GM21360 (cell line): ENCODE measurements at regions not wholly inside any gene's neighbourhood (a gene's known extent, or its start where the extent isn't known, plus 50 kb on each side); places are given as distances from the start of the nearest gene placed in this dataset.
"Not testable (repeated sequence)": the region's sequence is repeated elsewhere in the genome, so short reads cannot be mapped to it uniquely, and the experiment has no call there.

Experiments
- ATAC-seq: cut with Tn5 transposase; IDR thresholded peaks from one replicate; pipeline ENCODE4 v1.9.1; 2021; ENCODE audit warnings: mild to moderate bottlenecking, moderate library complexity; ENCODE audit not compliant: unreplicated experiment

DNA sequence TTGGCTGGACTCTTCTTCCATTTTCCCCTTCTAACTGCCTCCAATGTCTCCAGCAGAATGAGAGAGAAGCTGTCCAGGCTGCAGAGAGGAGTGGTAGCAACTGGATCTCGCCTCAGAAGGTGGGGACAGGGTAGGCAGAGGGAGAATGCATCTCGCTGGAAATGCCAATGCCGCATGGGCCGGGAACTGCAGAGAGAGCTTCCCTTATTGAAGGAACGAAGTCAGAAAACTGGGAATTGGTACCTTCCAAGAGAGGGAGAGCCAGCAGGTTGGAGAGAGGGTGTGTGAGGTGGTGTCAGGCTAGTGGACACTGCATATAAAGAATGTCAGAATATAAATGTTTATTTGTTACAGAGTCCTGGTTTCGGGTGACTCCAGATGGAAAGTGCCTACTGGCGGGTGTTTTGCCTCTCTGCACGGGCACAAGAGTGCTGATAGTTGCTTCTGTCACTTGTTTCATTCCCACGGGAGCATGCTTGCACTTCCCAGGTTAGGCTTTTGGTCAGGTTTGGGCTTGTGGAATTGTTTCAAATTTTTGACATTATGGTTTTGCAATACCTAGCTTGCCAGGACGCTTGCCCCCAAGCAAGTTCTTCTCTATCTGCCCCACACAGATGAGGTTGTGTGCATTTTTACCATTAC is 156.8 kb upstream of the STS start:
- no peak for ATAC-seq

DNA sequence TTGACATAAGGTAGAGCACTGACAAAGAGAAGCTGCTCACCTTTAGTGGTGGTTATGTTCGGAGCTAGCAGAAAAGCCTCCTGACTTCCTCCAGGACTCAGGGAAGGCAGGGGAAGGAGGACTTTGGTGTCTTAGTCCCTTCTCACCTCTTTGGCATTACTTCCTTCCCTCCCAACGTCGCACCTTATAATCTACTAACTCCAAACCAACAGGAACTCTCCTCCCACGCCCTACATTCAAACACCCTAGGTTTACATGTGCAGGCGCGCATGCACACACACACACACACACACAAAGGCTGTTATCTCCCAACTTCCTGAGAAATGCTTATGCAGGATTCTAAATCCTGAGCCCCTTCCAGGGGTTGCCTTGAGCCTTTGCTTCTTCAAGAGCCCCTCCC is 157.7 kb upstream of the STS start:
- no peak for ATAC-seq

DNA sequence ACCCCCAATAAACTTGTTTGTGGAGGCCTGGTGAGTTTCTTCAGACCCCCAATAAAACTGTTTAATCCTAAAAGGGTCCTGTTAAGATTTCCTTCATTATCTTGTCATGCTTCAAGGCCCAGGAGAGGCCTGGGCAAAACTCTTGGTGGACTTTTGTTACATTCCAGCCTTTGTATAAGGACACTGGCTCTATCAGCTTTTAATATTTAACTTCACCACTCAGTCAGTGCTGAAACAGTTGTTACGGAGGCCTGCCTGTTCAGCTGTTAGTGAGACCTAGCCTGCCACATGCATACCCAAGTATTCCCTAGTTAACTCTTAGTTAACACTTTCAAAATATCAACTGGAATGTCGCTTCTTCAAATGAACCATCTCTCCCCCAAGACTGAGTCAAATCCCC is 158.8 kb upstream of the STS start:
- ATAC-seq, result not testable (repeated sequence)

DNA sequence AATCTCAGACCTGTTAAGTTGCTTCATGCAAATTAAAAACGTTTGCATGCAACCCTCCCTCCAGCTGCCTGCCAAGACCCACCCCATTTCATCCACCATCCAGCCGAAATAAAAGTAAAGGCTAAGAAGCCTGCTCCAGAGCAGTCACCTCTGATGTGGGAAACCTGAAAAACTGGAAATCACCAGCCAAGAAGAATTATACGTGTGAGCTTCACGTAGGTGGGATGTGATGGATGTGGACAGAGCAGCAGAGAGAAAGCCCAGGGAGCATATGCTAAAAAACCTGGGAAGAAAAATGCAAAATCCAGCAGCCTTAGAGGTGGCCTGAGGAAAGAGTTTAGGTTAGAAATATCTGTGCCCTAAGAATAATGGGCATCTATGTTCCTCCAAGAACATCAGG is 160.6 kb upstream of the STS start:
- ATAC-seq, result no peak

DNA sequence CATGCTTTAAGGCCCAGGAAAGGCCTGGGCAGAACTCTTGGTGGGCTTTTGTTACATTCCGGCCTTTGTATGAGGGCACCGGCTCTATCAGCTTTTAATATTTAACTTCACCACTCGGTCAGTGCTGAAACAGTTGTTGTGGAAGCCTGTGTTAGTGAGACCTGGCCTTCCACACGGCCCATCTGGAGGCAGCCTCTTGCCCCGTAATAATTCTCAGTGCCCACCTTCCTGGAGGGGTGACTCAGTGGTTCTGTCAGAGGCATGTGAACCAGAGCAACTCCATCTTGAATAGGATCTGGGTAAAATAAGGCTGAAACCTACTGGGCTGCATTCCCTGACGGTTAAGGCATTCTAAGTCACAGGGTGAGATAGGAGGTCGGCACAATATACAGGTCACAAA is 162.0 kb upstream of the STS start:
- no peak for ATAC-seq

DNA sequence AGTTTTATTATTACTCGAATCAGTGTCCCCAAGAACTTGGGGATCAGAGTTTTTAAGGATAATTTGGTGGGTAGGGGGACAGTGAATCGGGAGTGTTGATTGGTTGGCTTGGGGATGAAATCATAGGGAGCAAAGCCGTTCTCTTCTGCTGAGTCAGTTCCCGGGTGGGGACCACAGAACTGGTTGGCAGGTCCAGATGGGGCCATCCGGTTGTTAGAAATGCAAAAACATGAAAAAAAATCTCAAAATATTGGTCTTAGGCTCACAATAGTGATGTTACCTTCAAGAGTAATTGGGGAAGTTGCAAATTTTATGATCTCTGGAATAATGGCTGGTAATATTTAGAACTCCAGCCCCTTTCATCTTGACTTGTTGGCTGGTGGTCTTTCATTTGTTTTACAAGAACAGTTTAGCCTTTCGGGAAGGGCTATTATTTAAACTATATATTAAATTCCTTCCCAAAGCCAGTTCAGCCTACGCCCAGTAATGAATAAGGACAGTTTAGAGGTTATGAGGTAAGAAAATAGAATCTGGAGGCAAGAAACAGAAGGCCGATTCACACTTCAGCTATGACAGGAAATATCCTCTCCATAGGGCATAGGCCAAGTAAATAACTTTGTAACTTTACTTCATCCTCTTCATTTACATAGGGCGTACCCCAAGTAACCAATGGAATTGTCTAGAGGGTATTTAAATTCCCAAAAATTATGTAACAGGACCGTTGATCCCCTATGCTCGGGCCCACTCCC is 164.1 kb upstream of the STS start:
- ATAC-seq, result no peak

DNA sequence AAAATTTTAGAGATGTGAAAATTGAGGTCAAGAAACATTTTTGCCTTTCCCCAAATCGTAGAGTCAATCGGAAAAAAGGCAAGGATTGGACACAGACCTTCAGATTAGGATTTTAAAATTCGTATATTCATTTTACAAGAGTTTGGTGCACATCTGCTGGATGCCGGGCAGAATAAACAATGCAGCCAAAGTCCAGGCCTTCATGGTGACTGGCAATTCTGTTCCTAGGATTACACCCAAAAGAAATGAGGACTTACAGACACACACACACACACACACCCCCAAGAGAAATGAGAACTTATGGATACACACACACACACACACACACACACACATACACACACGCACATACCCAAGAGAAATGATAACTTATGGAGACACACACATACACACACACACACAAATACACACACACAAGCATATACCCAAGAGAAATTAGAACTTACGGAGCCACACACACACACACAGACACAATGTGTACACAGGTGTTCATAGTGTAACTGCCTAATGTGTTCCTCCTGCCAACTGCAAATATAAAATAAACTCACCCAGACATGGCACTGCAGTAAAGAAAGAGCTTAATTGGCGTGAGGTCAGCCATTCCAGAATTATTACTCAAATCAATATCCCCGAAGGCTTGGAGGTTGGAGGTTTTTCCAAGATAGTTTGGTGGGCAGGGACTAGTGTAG is 165.7 kb upstream of the STS start:
- ATAC-seq, result no peak

DNA sequence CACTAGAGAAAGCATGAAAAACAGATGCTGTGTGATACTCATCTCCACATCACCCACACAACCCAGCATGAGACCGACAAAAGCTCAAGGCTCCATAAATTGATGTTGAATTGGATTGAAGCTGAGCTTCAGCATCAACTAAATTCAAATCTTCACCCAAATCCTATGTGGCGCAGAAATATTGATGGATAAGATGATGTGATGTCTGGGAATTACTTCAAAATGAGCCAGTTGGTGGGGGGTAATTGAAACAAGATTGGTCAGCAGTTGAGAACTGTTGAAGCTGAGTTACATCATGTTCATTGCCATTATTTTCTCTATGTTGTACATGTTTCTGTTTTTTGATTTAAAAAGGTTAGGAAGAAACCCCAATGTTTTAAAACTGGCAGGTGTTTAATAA is 166.5 kb upstream of the STS start:
- no peak for ATAC-seq

DNA sequence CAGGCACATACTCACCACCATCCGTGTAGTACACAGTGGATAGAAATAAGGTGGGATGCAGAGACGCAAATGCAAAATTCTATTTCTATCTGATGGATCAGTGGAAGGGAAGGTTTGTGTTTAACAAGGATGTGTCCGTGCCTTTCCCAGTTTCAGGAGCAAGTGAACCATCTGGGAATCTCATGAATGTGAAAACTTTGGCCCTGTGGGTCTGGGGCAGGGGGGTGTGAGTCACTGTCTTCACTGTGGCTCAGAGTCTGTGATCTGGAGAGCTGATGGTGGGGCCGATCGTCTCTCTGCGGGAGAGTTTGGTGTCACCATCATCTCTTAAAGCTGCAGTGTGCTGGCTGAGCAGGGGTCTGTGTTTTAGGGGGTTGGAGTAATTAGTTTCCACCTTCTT is 179.3 kb upstream of the STS start:
- no peak for ATAC-seq

DNA sequence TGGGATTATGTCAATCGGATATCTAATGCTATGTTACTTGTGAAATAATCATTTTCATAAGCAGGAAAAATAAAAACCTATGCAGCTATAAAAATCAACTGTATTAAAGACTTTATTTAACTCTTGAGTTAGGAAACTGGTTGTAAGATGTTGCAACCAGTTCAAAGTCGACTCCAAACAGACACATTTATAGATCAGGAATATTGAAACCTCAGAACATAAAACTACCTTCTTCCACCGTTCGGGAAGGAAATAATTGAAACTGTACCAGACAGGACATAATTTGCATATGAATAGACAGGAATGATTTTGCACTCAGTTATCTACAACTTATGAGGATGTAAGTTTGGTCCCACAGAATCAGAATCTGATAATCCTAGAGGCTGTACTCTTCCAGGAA is 181.8 kb upstream of the STS start:
- no peak for ATAC-seq

DNA sequence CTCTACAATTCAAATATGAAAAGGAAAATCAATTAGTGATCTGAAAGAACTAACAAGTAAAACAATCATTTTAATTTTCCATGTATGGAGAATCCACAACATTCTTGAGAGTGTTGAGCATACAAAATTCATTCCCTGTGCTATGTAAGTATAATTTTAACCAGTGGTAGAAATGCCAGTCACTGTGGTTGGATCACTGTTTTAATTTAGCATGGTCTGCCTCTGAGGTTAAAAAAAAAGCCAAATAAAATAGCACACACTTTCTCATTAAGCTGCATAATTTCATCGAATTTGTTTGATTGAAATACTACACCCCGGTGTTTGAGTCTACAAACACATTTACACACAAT is 185.5 kb upstream of the STS start:
- ATAC-seq, result no peak

DNA sequence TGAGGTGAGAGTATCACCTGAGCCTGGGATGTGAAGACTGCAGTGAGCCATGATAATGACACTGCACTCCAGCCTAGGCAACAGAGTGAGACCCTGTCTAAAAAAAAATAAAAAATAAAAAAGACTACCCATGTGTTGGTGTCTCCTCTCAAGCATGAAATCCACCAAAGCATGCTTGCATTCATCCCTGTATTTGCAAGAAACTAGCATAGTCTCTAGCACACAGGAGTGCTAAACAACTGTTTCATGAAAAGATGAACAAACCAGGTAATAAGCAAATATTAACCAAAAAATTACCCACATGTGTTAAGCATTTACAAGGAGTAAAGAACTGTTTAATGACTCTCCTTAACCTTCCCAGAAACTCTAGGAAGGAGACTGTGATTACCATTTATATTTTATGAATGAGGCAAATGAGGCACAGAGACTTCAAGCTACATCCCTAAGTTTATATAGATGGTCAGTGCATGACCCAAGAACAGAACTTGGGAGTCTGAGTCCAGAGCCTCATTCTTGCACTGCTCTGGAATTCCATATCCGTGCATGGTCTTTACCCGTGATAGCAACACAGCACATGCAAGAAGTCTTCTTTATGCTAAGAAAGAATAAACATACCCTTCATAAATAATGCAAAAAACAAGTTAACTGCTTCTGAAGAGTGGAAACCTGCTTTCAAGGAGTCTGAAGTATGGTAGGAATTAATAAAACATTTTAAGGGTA is 186.1 kb upstream of the STS start:
- no peak for ATAC-seq

DNA sequence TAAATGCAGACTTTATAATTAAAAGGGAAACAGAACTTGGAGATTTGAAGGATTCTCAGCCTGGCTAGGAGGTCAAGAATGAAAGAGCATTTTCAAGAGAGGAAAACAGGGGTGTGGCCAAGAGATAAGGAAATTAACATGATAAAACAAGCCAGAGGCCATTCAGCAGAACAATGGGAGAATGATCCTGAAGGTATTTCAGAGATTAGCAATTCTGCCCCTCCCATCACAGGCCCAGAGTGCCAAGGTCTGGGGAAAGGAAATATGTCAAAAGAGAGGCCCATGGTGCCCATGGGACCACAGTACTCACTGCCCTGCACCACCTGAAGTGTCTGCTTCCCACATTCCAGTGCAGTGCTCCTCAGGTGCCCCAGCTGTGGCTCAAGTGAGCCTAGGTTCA is 188.5 kb upstream of the STS start:
- no peak for ATAC-seq

DNA sequence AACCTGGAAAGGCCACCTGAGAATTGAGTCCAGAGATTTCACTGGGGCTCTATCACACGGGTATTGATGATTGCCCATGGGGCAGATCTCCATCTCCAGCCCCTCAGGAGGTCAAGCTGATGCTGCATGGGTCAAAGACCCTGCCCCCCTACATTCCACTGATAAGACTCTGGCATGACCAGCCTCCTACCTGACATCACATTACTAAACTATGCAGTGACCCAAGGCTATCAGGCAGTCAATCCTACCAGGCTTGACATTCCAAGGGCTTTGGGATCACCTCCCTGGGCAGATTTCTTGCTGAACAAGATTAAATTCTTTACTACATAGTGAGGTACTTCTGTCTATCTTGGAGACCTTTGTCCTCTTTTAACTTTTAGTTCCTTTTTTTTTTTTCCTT is 192.7 kb upstream of the STS start:
- ATAC-seq, result no peak

DNA sequence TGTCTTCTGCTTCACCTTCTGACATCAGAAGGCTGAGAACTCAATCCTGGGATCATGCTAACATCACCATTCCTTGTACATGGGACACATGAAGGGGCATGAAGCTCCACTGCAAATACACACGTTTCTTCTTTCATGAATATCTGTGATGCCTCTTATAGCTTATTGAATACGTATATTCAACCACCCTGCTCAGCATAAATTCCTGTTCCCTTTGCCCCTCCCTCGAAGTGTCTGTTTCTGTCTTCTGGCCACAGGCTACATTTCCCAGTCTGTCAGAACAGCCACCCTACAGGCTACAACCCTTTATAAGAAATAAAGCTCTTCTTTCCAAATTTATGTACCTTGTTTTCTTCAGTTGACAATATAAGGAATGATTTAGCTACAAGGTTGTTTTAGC is 201.3 kb upstream of the STS start:
- no peak for ATAC-seq

DNA sequence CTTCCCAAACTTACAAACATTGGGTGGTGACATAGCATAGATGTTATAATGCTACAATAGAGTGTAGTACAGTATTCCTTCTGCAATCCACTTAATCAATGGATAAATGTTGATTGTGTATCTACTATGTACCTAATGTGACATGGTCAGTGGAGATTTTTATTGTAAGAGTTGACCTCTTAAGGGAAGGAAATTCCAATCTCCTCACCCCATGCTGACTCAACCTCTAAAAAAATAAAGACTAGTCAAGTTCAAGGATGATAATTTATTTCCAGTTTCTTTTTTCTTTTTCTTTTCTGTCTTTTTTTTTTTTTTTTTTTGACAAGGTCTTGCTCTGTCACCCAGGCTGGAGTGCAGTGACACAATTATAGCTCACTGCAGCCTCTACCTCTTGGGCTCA is 206.5 kb upstream of the STS start:
- ATAC-seq, result no peak

DNA sequence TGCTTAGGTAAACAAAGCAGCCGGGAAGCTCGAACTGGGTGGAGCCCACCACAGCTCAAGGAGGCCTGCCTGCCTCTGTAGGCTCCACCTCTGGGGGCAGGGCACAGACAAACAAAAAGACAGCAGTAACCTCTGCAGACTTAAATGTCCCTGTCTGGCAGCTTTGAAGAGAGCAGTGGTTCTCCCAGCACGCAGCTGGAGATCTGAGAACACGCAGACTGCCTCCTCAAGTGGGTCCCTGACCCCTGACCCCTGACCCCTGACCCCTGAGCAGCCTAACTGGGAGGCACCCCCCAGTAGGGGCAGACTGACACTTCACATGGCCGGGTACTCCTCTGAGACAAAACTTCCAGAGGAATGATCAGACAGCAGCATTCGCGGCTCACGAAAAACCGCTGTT is 214.6 kb upstream of the STS start:
- ATAC-seq, result not testable (repeated sequence)

DNA sequence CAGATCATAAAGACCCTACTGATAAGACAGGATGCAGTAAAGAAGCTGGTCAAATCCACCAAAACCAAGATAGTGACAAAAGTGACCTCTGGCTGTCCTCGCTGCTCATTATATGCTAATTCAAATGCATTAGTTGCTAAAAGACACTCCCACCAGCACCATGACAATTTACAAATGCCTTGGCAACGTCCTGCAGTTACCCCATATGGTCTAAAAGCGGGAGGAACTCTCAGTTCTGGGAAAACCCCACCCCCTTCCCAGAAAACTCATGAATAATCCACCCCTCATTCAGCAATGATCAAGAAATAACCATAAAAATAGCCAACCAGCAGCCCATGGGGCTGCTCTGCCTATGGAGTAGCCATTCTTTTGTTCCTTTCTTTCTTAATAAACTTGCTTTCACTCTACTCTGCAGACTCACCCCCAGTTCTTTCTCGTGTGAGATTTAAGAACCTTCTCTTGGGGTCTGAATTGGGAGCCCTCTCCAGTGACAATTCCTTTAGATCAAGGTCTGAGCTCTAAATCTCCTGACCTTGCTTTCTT is 217.1 kb upstream of the STS start:
- ATAC-seq, result no peak

DNA sequence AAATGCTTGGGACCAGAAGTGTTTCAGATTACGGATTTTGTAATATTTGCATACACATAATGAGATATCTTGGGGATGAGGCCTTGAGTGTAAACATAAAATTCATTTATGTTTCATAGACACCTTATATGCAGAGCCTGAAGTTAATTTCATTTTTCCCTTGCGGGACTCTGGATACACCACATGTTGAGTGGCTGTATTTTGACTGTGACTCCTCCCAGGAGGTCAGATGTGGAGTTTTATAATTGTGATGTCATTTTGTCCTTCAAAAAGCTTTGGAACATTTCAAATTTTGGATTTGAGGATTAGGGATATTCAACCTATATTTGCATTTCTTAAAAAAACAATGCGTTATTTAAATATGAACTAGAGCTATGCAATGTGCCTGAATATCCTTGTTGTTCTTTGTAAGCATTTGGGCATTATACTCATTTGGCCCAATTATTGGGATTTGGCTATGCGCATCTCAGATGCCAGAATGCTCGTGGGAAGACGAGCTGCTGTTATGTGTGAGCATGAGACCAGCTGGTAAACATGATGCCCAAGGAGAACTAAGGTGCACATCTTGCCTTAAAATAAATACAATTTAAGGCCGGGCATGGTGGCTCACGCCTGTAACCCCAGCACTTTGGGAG is 223.0 kb upstream of the STS start:
- no peak for ATAC-seq

DNA sequence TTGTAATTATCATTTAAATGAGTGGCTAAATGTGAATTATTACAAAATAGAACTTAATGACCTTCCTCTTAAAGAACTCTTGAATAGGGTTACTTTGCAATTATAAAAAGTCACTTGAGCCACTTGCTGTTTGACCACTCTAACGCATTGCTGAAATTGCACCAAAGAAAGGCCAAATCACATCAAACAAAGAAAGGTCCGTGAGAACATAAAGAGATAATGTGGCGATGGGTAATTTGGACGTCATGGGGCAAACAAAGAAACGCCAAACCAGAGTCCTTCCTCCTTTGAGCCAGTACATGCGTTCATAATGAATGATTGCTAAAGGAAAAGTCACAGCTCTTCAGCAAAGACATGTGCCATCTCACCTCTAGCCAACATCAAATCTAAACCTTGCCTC is 229.8 kb upstream of the STS start:
- no peak for ATAC-seq

DNA sequence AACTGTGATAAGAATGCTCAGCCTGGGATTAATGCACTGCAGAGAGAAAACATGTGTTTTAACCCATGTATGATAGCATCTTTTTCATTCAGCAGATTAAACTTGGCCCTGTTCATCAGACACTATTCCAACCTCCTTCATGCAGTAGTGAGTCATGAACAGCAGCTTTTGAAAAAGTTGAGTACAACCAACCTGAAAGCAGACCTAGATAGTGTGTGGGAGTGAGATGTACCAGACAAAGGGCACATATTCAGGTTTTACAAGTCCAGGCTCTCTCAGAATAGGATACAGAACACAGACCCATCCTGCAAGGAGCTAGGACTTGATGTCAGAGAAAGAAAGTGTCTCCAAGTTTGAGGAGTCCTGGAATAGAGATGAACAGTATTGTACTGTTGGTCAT is 237.3 kb upstream of the STS start:
- no peak for ATAC-seq
